Effector CD8-positive, alpha-beta T cell (primary cell): ENCODE measurements at regions not wholly inside any gene's neighbourhood (a gene's known extent, or its start where the extent isn't known, plus 50 kb on each side); places are given as distances from the start of the nearest gene placed in this dataset.

Experiments used
- DNase-seq: peaks from one replicate; lab custom pipeline; 2025; lab: John Stamatoyannopoulos, UW

- no peak for DNase-seq
Measured at GRCh38 chr5:2696156-2696807, 55.2 kb downstream of the IRX2 start.

- no peak for DNase-seq
Measured at GRCh38 chr5:2695200-2695891, 56.1 kb downstream of the IRX2 start.

GRCh38 chr5:2691530-2691929 lies 59.9 kb downstream of the IRX2 start:
- no peak for DNase-seq

- no peak for DNase-seq
Measured at GRCh38 chr5:2690293-2690692, 61.2 kb downstream of the IRX2 start.

GRCh38 chr5:2688586-2688985 lies 62.9 kb downstream of the IRX2 start:
- no peak for DNase-seq

GRCh38 chr5:2687746-2688145 lies 63.7 kb downstream of the IRX2 start:
- no peak for DNase-seq

GRCh38 chr5:2686321-2687124 lies 65.0 kb downstream of the IRX2 start:
- no peak for DNase-seq

- DNase-seq: no peak
Measured at GRCh38 chr5:2685651-2686272, 65.7 kb downstream of the IRX2 start.

GRCh38 chr5:2684606-2685005 lies 66.9 kb downstream of the IRX2 start:
- DNase-seq: no peak

GRCh38 chr5:2683720-2684119 lies 67.8 kb downstream of the IRX2 start:
- DNase-seq: no peak

GRCh38 chr5:2681476-2681875 lies 70.0 kb downstream of the IRX2 start:
- DNase-seq: no peak

- no peak for DNase-seq
Measured at GRCh38 chr5:2680979-2681378, 70.5 kb downstream of the IRX2 start.

- no peak for DNase-seq
Measured at GRCh38 chr5:2677689-2678088, 73.8 kb downstream of the IRX2 start.

GRCh38 chr5:2675548-2675947 lies 75.9 kb downstream of the IRX2 start:
- no peak for DNase-seq

- no peak for DNase-seq
Measured at GRCh38 chr5:2674456-2674855, 77.0 kb downstream of the IRX2 start.

GRCh38 chr5:2670940-2671339 lies 80.5 kb downstream of the IRX2 start:
- no peak for DNase-seq

GRCh38 chr5:2669913-2670312 lies 81.6 kb downstream of the IRX2 start:
- no peak for DNase-seq

GRCh38 chr5:2669259-2669658 lies 82.2 kb downstream of the IRX2 start:
- no peak for DNase-seq

- no peak for DNase-seq
Measured at GRCh38 chr5:2666081-2666480, 85.4 kb downstream of the IRX2 start.

- DNase-seq: no peak
Measured at GRCh38 chr5:2663489-2663888, 88.0 kb downstream of the IRX2 start.

- no peak for DNase-seq
Measured at GRCh38 chr5:2660315-2660714, 91.2 kb downstream of the IRX2 start.

GRCh38 chr5:2658881-2659470 lies 92.5 kb downstream of the IRX2 start:
- no peak for DNase-seq
